SH-SY5Y (cell line): ENCODE measurements at regions not wholly inside any gene's neighbourhood (a gene's known extent, or its start where the extent isn't known, plus 50 kb on each side); places are given as distances from the start of the nearest gene placed in this dataset.

Source experiments
- GATA2 ChIP-seq: IDR thresholded peaks from 2 replicates; pipeline ENCODE4 v1.6.1; 2011; ENCODE audit warnings: mild to moderate bottlenecking, low read depth, low read length
- GATA3 ChIP-seq: IDR thresholded peaks from 2 replicates; pipeline ENCODE4 v1.6.1; 2011; ENCODE audit warnings: low read depth, mild to moderate bottlenecking, low read length, moderate library complexity

GRCh38 chr14:65335411-65335947 is 77.1 kb upstream of the FUT8 start:
- TF ChIP-seq GATA3, result no peak
- no peak for TF ChIP-seq GATA2

- TF ChIP-seq GATA3, result no peak
- TF ChIP-seq GATA2, result no peak
Measured at GRCh38 chr14:65336191-65336591, 76.3 kb upstream of the FUT8 start.

- TF ChIP-seq GATA2 (no peak), GATA3 (no peak)
Measured at GRCh38 chr14:65339866-65340265, 72.7 kb upstream of the FUT8 start.

GRCh38 chr14:65344011-65344410 is 68.5 kb upstream of the FUT8 start:
- TF ChIP-seq GATA3 (no peak), GATA2 (no peak)

GRCh38 chr14:65345266-65345665 is 67.3 kb upstream of the FUT8 start:
- TF ChIP-seq GATA2, result no peak
- TF ChIP-seq GATA3, result no peak

GRCh38 chr14:65346474-65346873 is 66.1 kb upstream of the FUT8 start:
- TF ChIP-seq GATA2 (no peak), GATA3 (no peak)

- TF ChIP-seq GATA2 (no peak), GATA3 (no peak)
Measured at GRCh38 chr14:65346895-65347294, 65.6 kb upstream of the FUT8 start.

GRCh38 chr14:65348137-65348536 is 64.4 kb upstream of the FUT8 start:
- no peak for TF ChIP-seq GATA3
- TF ChIP-seq GATA2, result no peak

GRCh38 chr14:65349100-65349499 is 63.4 kb upstream of the FUT8 start:
- TF ChIP-seq GATA2 (no peak), GATA3 (no peak)

- no peak for TF ChIP-seq GATA3
- no peak for TF ChIP-seq GATA2
Measured at GRCh38 chr14:65351493-65352194, 60.9 kb upstream of the FUT8 start.

GRCh38 chr14:65352964-65353530 is 59.5 kb upstream of the FUT8 start:
- TF ChIP-seq GATA2, result no peak
- no peak for TF ChIP-seq GATA3

- no peak for TF ChIP-seq GATA3
- TF ChIP-seq GATA2, result no peak
Measured at GRCh38 chr14:65354131-65354530, 58.4 kb upstream of the FUT8 start.

GRCh38 chr14:65354715-65355114 is 57.8 kb upstream of the FUT8 start:
- TF ChIP-seq GATA2 (no peak), GATA3 (no peak)

GRCh38 chr14:65356327-65356836 is 56.1 kb upstream of the FUT8 start:
- TF ChIP-seq GATA3 (no peak), GATA2 (no peak)

GRCh38 chr14:65357113-65357512 is 55.4 kb upstream of the FUT8 start:
- TF ChIP-seq GATA3 (no peak), GATA2 (no peak)
